ENCODE measurements at regions not wholly inside any gene's neighbourhood (a gene's known extent, or its start where the extent isn't known, plus 50 kb on each side); places are given as distances from the start of the nearest gene placed in this dataset.

DNA sequence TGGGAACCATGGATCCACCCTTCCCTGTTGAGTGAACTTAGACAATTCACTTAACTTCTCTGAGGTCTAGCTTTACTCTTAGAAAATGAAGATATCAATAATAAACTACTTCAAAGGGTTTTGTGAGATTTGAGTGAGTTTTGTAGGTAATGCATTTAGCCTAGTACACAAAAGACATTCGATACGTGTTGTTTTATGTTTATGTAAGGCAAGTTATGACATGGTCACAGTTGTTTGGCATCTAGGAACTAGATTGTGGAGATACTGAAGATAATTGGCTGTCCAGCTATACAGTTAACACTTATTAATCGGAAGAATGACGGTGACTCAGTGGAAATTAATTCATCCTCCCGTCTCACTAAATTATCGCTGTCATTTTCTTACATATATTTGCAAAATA, 1781.1 kb upstream of the TENM3 start:
- no peak for TF ChIP-seq ZNF274 (IDR thresholded peaks at IDR 0.05; ENCODE audit: low read depth, low read length)
- TF ChIP-seq YY1 (IDR thresholded peaks at IDR 0.05; ENCODE audit: insufficient read depth, insufficient read length) = no peak

Data from NT2/D1 (cell line).